SK-N-SH (cell line): ENCODE measurements at regions not wholly inside any gene's neighbourhood (a gene's known extent, or its start where the extent isn't known, plus 50 kb on each side); places are given as distances from the start of the nearest gene placed in this dataset.

Source experiments
- CTCF ChIA-PET: fragments of 300-600, 350-600 bp; formaldehyde crosslinking; extraction: SDS; loops from one replicate; lab custom pipeline; 2021; lab: Yijun Ruan, JAX
- POLR2A ChIA-PET: fragments of 350-600 bp; sonication (Branson Sonifier 250); formaldehyde crosslinking; extraction: SDS; loops from one replicate; lab custom pipeline; 2020; ENCODE audit warnings: antibody characterized with exemption, inconsistent platforms; lab: Yijun Ruan, JAX
- DNase-seq: peaks from one replicate; pipeline ENCODE4 v3.0.0; 2012
- H2AFZ ChIP-seq: fragments of 200-600 bp; sonication (generic); 2 replicates; pipeline ENCODE4 v1.8.1; 2016; ENCODE audit warnings: antibody characterized with exemption, mild to moderate bottlenecking, low read depth
- H3F3A ChIP-seq: fragments of 200-600 bp; sonication (generic); replicated peaks from 2 replicates; pipeline ENCODE3; 2016; ENCODE audit warnings: antibody characterized with exemption, mild to moderate bottlenecking; ENCODE audit not compliant: insufficient read depth
- H3K27ac ChIP-seq, 2 experiments: fragments of 200-500 bp in 1 of 2; fragments of 200-600 bp in 1 of 2; sonication (Bioruptor generic) in 1 of 2; sonication (generic), shearing (Covaris generic) in 1 of 2; 2 replicates each; pipeline versions ENCODE4 v1.5.1 to v1.6.1; 2014 to 2016; ENCODE audit warnings: low read depth in 2 of 2, inconsistent platforms in 1 of 2, low read length in 1 of 2, mild to moderate bottlenecking in 1 of 2, mixed read lengths in 1 of 2
- H3K27me3 ChIP-seq: fragments of 200-600 bp; sonication (generic), shearing (Covaris generic); 2 replicates; pipeline ENCODE4 v1.6.1; 2016; ENCODE audit warnings: mixed run types; ENCODE audit not compliant: insufficient read depth
- H3K36me3 ChIP-seq, 2 experiments: fragments of 200-500 bp in 1 of 2; fragments of 200-600 bp in 1 of 2; sonication (Bioruptor generic) in 1 of 2; sonication (generic) in 1 of 2; replicated peaks in 1 of 2; 2 replicates each; pipeline versions ENCODE3 to v1.5.1; 2014 to 2016; ENCODE audit warnings: low read length in 1 of 2, mild to moderate bottlenecking in 1 of 2; ENCODE audit not compliant: insufficient read depth in 2 of 2, control insufficient read depth in 1 of 2
- H3K4me1 ChIP-seq, 2 experiments: fragments of 200-500 bp in 1 of 2; fragments of 200-600 bp in 1 of 2; sonication (Bioruptor generic) in 1 of 2; sonication (generic), shearing (Covaris generic) in 1 of 2; 2 replicates each; pipeline versions ENCODE4 v1.5.1 to v1.6.1; 2014 to 2016; ENCODE audit warnings: low read depth in 1 of 2, low read length in 1 of 2, mixed run types in 1 of 2; ENCODE audit not compliant: insufficient read depth in 2 of 2, control insufficient read depth in 1 of 2
- H3K4me2 ChIP-seq: fragments of 200-600 bp; sonication (generic), shearing (Covaris generic); 2 replicates; pipeline ENCODE4 v1.6.1; 2017; ENCODE audit warnings: mixed run types
- H3K4me3 ChIP-seq, 2 experiments: fragments of 200-500 bp in 1 of 2; fragments of 200-600 bp in 1 of 2; sonication (Bioruptor generic) in 1 of 2; sonication (generic), shearing (Covaris generic) in 1 of 2; 2 replicates each; pipeline versions ENCODE4 v1.5.1 to v1.8.1; 2014 to 2016; ENCODE audit warnings: low read depth in 2 of 2, inconsistent platforms in 1 of 2, low read length in 1 of 2, mild to moderate bottlenecking in 1 of 2, mixed read lengths in 1 of 2, moderate library complexity in 1 of 2
- H3K79me2 ChIP-seq: fragments of 200-600 bp; sonication (generic); 2 replicates; pipeline ENCODE4 v1.8.1; 2017; ENCODE audit warnings: mild to moderate bottlenecking; ENCODE audit not compliant: insufficient read depth
- H3K9ac ChIP-seq: fragments of 200-600 bp; sonication (generic); 2 replicates; pipeline ENCODE4 v1.6.1; 2017; ENCODE audit warnings: mixed run types
- H3K9me2 ChIP-seq: fragments of 200-600 bp; sonication (generic); 2 replicates; pipeline ENCODE4 v1.6.1; 2017; ENCODE audit warnings: mixed run types
- H3K9me3 ChIP-seq: fragments of 200-600 bp; sonication (generic); 2 replicates; pipeline ENCODE4 v1.6.1; 2017; ENCODE audit warnings: mixed run types, mild to moderate bottlenecking, moderate library complexity
- H4K20me1 ChIP-seq: fragments of 200-600 bp; sonication (generic); 2 replicates; pipeline ENCODE4 v1.6.1; 2017; ENCODE audit warnings: mild to moderate bottlenecking, mixed run types; ENCODE audit not compliant: insufficient read depth
- CHD2 ChIP-seq: fragments of 150-350 bp; IDR thresholded peaks from 2 replicates; pipeline ENCODE4 v1.6.1; 2018; ENCODE audit warnings: low read length; ENCODE audit not compliant: partially characterized antibody
- ELF1 ChIP-seq: IDR thresholded peaks from 2 replicates; pipeline ENCODE4 v1.4.0; 2012
- EP300 ChIP-seq, 2 experiments: IDR thresholded peaks; 2 replicates each; pipeline versions ENCODE4 v1.4.0 to v1.6.1; 2012; ENCODE audit warnings: borderline replicate concordance in 1 of 2, low read depth in 1 of 2, low read length in 1 of 2
- FOXJ3 ChIP-seq: sonication (generic); formaldehyde crosslinking; IDR thresholded peaks from 2 replicates; pipeline ENCODE4 v1.5.1; 2020; ENCODE audit warnings: mild to moderate bottlenecking, missing genetic modification reagents
- FOXM1 ChIP-seq: IDR thresholded peaks from 2 replicates; pipeline ENCODE4 v1.4.0; 2012; ENCODE audit warnings: low read depth, mild to moderate bottlenecking
- GABPA ChIP-seq: IDR thresholded peaks from 2 replicates; pipeline ENCODE4 v1.4.0; 2012; ENCODE audit warnings: low read depth, mild to moderate bottlenecking
- IRF3 ChIP-seq: fragments of 150-350 bp; IDR thresholded peaks from 2 replicates; pipeline ENCODE4 v1.6.1; 2016; ENCODE audit warnings: mild to moderate bottlenecking, low read depth, low read length
- MEF2A ChIP-seq: IDR thresholded peaks from 2 replicates; pipeline ENCODE4 v1.4.0; 2012; ENCODE audit warnings: low read depth, borderline replicate concordance
- NFIC ChIP-seq: IDR thresholded peaks from 2 replicates; pipeline ENCODE4 v1.4.0; 2012; ENCODE audit warnings: borderline replicate concordance
- NRF1 ChIP-seq: IDR thresholded peaks from 2 replicates; pipeline ENCODE4 v1.6.1; 2012; ENCODE audit warnings: low read depth, mild to moderate bottlenecking, low read length
- POLR2AphosphoS5 ChIP-seq: IDR thresholded peaks from 2 replicates; pipeline ENCODE4 v1.6.1; 2012; ENCODE audit warnings: low read depth, low read length
- RCOR1 ChIP-seq: fragments of 150-350 bp; IDR thresholded peaks from 2 replicates; pipeline ENCODE4 v1.6.1; 2017; ENCODE audit warnings: antibody characterized with exemption, low read length
- REST ChIP-seq: IDR thresholded peaks from 2 replicates; pipeline ENCODE4 v1.6.1; 2012; ENCODE audit warnings: mild to moderate bottlenecking, low read depth, low read length, moderate library complexity
- RFX5 ChIP-seq: IDR thresholded peaks from 2 replicates; pipeline ENCODE4 v1.6.1; 2012; ENCODE audit warnings: mild to moderate bottlenecking, improper control_type of control experiment, low read length
- RXRA ChIP-seq: IDR thresholded peaks from 2 replicates; pipeline ENCODE4 v1.4.0; 2012; ENCODE audit warnings: low read depth, mild to moderate bottlenecking, borderline replicate concordance
- SIN3A ChIP-seq: IDR thresholded peaks from 2 replicates; pipeline ENCODE4 v1.6.1; 2012; ENCODE audit warnings: low read depth, mild to moderate bottlenecking, low read length, moderate library complexity, borderline replicate concordance
- SMC3 ChIP-seq: IDR thresholded peaks from 2 replicates; pipeline ENCODE4 v1.6.1; 2012; ENCODE audit warnings: low read depth, low read length, improper control_type of control experiment
- TAF1 ChIP-seq: IDR thresholded peaks from 2 replicates; pipeline ENCODE4 v1.6.1; 2012; ENCODE audit warnings: low read depth, mild to moderate bottlenecking, low read length, moderate library complexity, borderline replicate concordance
- TEAD4 ChIP-seq: IDR thresholded peaks from 2 replicates; pipeline ENCODE4 v1.4.0; 2012; ENCODE audit warnings: mild to moderate bottlenecking, borderline replicate concordance; ENCODE audit not compliant: insufficient read depth
- ZBTB33 ChIP-seq: IDR thresholded peaks from 2 replicates; pipeline ENCODE4 v1.4.0; 2012; ENCODE audit warnings: low read depth, borderline replicate concordance
- WGBS: methylation state at CpG from one replicate; pipeline ENCODE4 v1.1.6; 2017; ENCODE audit warnings: low lambda C conversion rate; 5-methylcytosine and 5-hydroxymethylcytosine counted together

- H3K9ac ChIP-seq: no peak overlapping the region
- H3K9me2 ChIP-seq: no peaks in the 10 kb centered on the region
- CTCF ChIA-PET: no interaction called here
- POLR2A ChIA-PET: no interaction called here
- DNase-seq: no peak
- no peaks in the 10 kb centered on the region; a peak in 1 of 4 replicates for H3K4me1 ChIP-seq
- H3K79me2 ChIP-seq: no peaks in the 10 kb centered on the region
- no peak overlapping the region for H3K4me3 ChIP-seq
- H4K20me1 ChIP-seq: no peaks in the 10 kb centered on the region
- no peaks in the 10 kb centered on the region for H3K9me3 ChIP-seq
- TF ChIP-seq ZBTB33 (no peak), FOXM1 (no peak), NFIC (no peak), GABPA (no peak), TEAD4 (no peak), ELF1 (no peak), REST (no peak), RXRA (no peak), SMC3 (no peak)
- H3K4me2 ChIP-seq: no peak overlapping the region
- no peaks in the 10 kb centered on the region for H3F3A ChIP-seq
- H2AFZ ChIP-seq: no peak overlapping the region
- H3K36me3 ChIP-seq: no peaks in the 10 kb centered on the region
- peaks cover 10% of the 10 kb centered on the region; the same call in 1 of the 2 replicates for H3K27me3 ChIP-seq
- no peak overlapping the region for H3K27ac ChIP-seq
Measured at GRCh38 chr21:38561205-38561604, 62.9 kb upstream of the ERG start.

GRCh38 chr21:38561613-38562581, 63.6 kb upstream of the ERG start:
- Histone ChIP-seq H3K79me2 (no peaks in the 10 kb centered on the region), H4K20me1 (no peaks in the 10 kb centered on the region), H3F3A (no peaks in the 10 kb centered on the region), H3K4me3 (no peak overlapping the region), H2AFZ (no peak overlapping the region), H3K27ac (no peak overlapping the region), H3K9me3 (no peaks in the 10 kb centered on the region), H3K36me3 (no peaks in the 10 kb centered on the region), H3K9ac (no peak overlapping the region), H3K27me3 (peaks cover 10% of the 10 kb centered on the region; the same call in 1 of the 2 replicates), H3K9me2 (no peaks in the 10 kb centered on the region), H3K4me1 (no peaks in the 10 kb centered on the region; a peak in 1 of 4 replicates), H3K4me2 (no peak overlapping the region)
- 43% methylated on average over 7 of the region's 7 CpGs for WGBS
- ChIA-PET CTCF (no interaction called here), POLR2A (no interaction called here)
- no peak for DNase-seq
- no peak for TF ChIP-seq TEAD4
- no peak for TF ChIP-seq RCOR1
- no peak for TF ChIP-seq MEF2A
- TF ChIP-seq RFX5: no peak
- no peak for TF ChIP-seq EP300 (IDR thresholded peaks at IDR 0.05; ENCODE audit: borderline replicate concordance in 1 of 2, low read depth in 1 of 2, low read length in 1 of 2)
- no peak for TF ChIP-seq GABPA
- no peak for TF ChIP-seq POLR2AphosphoS5
- TF ChIP-seq FOXJ3 (CRISPR knock-in tag): no peak
- TF ChIP-seq SIN3A: no peak
- no peak for TF ChIP-seq RXRA
- TF ChIP-seq CHD2: no peak
- no peak for TF ChIP-seq NRF1
- TF ChIP-seq IRF3: no peak
- TF ChIP-seq TAF1: no peak
- TF ChIP-seq FOXM1: no peak
